ENCODE measurements at regions not wholly inside any gene's neighbourhood (a gene's known extent, or its start where the extent isn't known, plus 50 kb on each side); places are given as distances from the start of the nearest gene placed in this dataset.
A peak's percentile ranks its signal among the peaks of the same experiment; 100 is the strongest.

GRCh38 chr6:19463250-19463649 is 373.9 kb upstream of the ID4 start:
- CTCF ChIA-PET: no interaction called here
- DNase-seq (ENCODE audit: extremely low spot score): no peak
- TF ChIP-seq L3MBTL2 (conservative IDR thresholded peaks at IDR 0.05): no peak
- TF ChIP-seq BHLHE40 (IDR thresholded peaks at IDR 0.05; ENCODE audit: borderline replicate concordance): no peak
- TF ChIP-seq NFRKB (IDR thresholded peaks at IDR 0.05): no peak
- TF ChIP-seq ELF4 (IDR thresholded peaks at IDR 0.05): no peak
- TF ChIP-seq LEF1 (IDR thresholded peaks at IDR 0.05; ENCODE audit: borderline replicate concordance): no peak
- TF ChIP-seq ARNT (IDR thresholded peaks at IDR 0.05): no peak
- TF ChIP-seq SP1 (IDR thresholded peaks at IDR 0.05): no peak
- TF ChIP-seq PKNOX1 (IDR thresholded peaks at IDR 0.05): no peak
- TF ChIP-seq ZNF384 (IDR thresholded peaks at IDR 0.05): no peak
- POLR2A ChIA-PET: no interaction called here

- ChIA-PET CTCF (no interaction called here), POLR2A (no interaction called here)
- no peak for DNase-seq (ENCODE audit: extremely low spot score)
- TF ChIP-seq ARNT (IDR thresholded peaks at IDR 0.05) (no peak), LEF1 (IDR thresholded peaks at IDR 0.05; ENCODE audit: borderline replicate concordance) (no peak), FOXM1 (IDR thresholded peaks at IDR 0.05; ENCODE audit: borderline replicate concordance) (no peak), ZNF384 (IDR thresholded peaks at IDR 0.05) (no peak), FOXK2 (IDR thresholded peaks at IDR 0.05) (no peak), SUZ12 (IDR thresholded peaks at IDR 0.05) (no peak), L3MBTL2 (conservative IDR thresholded peaks at IDR 0.05) (no peak), BHLHE40 (IDR thresholded peaks at IDR 0.05; ENCODE audit: borderline replicate concordance) (no peak), TARDBP (IDR thresholded peaks at IDR 0.05) (no peak), ELF4 (IDR thresholded peaks at IDR 0.05) (no peak), SP1 (IDR thresholded peaks at IDR 0.05) (no peak)
These were observed 373.2 kb upstream of the ID4 start for GRCh38 chr6:19463925-19464324.

GRCh38 chr6:19465256-19465655 is 371.9 kb upstream of the ID4 start:
- ChIA-PET CTCF (interaction anchor here (0.6 kb wide), 1 partner anchor 13 kb away, joined by 3 read pairs; no protein-coding TSS in a partner anchor), POLR2A (interaction anchor here (1.3 kb wide), 1 partner anchor 17 kb away, joined by 4 read pairs; no protein-coding TSS in a partner anchor)

GRCh38 chr6:19465760-19466159 is 371.4 kb upstream of the ID4 start:
- ChIA-PET POLR2A (interaction anchor here (0.7 to 1.3 kb wide), 2 partner anchors 17 to 339 kb away, joined by 3 to 4 read pairs; no protein-coding TSS in a partner anchor), CTCF (no interaction called here)
- peak; percentile 17 for DNase-seq (ENCODE audit: extremely low spot score)
- no peak for TF ChIP-seq FOXK2 (IDR thresholded peaks at IDR 0.05)
- TF ChIP-seq L3MBTL2 (conservative IDR thresholded peaks at IDR 0.05): no peak
- TF ChIP-seq PKNOX1 (IDR thresholded peaks at IDR 0.05): peak; percentile 91
- no peak for TF ChIP-seq LEF1 (IDR thresholded peaks at IDR 0.05; ENCODE audit: borderline replicate concordance)
- no peak; the same call in 1 of the 2 replicates for TF ChIP-seq ELF4 (IDR thresholded peaks at IDR 0.05)
- TF ChIP-seq CTBP1 (IDR thresholded peaks at IDR 0.05; ENCODE audit: borderline replicate concordance): peak; percentile 89; the same call in 1 of the 2 replicates
- peak; percentile 63; the same call in 1 of the 2 replicates for TF ChIP-seq FOXA1 (IDR thresholded peaks at IDR 0.05)

More at GRCh38 chr6:19465256-19465655, 371.9 kb upstream of the ID4 start:
- peak; percentile 51 for TF ChIP-seq PKNOX1 (IDR thresholded peaks at IDR 0.05)
- TF ChIP-seq FOXM1 (IDR thresholded peaks at IDR 0.05; ENCODE audit: borderline replicate concordance): no peak
- DNase-seq (ENCODE audit: extremely low spot score): peak; percentile 13

- CTCF ChIA-PET: no interaction called here
- POLR2A ChIA-PET: no interaction called here
These were observed 366.8 kb upstream of the ID4 start for GRCh38 chr6:19470333-19470732.

GRCh38 chr6:19472153-19472552 is 365.0 kb upstream of the ID4 start:
- DNase-seq (ENCODE audit: extremely low spot score): no peak
- CTCF ChIA-PET: interaction anchor here (0.7 to 1.0 kb wide), 3 partner anchors 64 to 249 kb away, joined by 3 read pairs; no protein-coding TSS in a partner anchor

More at GRCh38 chr6:19470333-19470732, 366.8 kb upstream of the ID4 start:
- peak; percentile 22; the same call in 1 of the 2 replicates for TF ChIP-seq TARDBP (IDR thresholded peaks at IDR 0.05)
- TF ChIP-seq ZNF384 (IDR thresholded peaks at IDR 0.05): no peak
- DNase-seq (ENCODE audit: extremely low spot score): no peak

More at GRCh38 chr6:19472153-19472552, 365.0 kb upstream of the ID4 start:
- POLR2A ChIA-PET: no interaction called here
- no peak for TF ChIP-seq SUZ12 (IDR thresholded peaks at IDR 0.05)
- TF ChIP-seq PKNOX1 (IDR thresholded peaks at IDR 0.05): no peak
- TF ChIP-seq TARDBP (IDR thresholded peaks at IDR 0.05): no peak

All from HEK293T (cell line).